Right ventricle myocardium superior (tissue), 1 donor: ENCODE measurements at regions not wholly inside any gene's neighbourhood (a gene's known extent, or its start where the extent isn't known, plus 50 kb on each side); places are given as distances from the start of the nearest gene placed in this dataset.

Experiments
- ATAC-seq: fragments of 200-7000 bp; cut with Tn5 transposase; one replicate; pipeline ENCODE4 v1.9.1; 2020; ENCODE audit warnings: mild to moderate bottlenecking; ENCODE audit not compliant: poor library complexity
- DNase-seq: peaks from one replicate; pipeline ENCODE4 v3.0.0-alpha.2; 2020
- intact Hi-C: fragments of 100-400 bp; cut with DNase I; formaldehyde crosslinking; loops from one replicate; pipeline ENCODE4 v1.11.2; 2022
- donor health status: DM: no; HTN: yes; CAD: no; lungs with severe emphysema.

GRCh38 chr5:33223563-33224284, 217.0 kb upstream of the TARS1 start:
- DNase-seq (no peak), ATAC-seq (peak; percentile 36)
- intact Hi-C loops = no loop called here

- intact Hi-C loops = no loop called here
- ATAC-seq = no peak
- DNase-seq = no peak
These were observed 216.3 kb upstream of the TARS1 start for GRCh38 chr5:33224285-33224961.

GRCh38 chr5:33227247-33227646, 213.5 kb upstream of the TARS1 start:
- ATAC-seq = no peak
- intact Hi-C loops = no loop called here
- DNase-seq = no peak

- ATAC-seq (no peak), DNase-seq (no peak)
- intact Hi-C loops = no loop called here
These were observed 213.0 kb upstream of the TARS1 start for GRCh38 chr5:33227746-33228145.

DNA sequence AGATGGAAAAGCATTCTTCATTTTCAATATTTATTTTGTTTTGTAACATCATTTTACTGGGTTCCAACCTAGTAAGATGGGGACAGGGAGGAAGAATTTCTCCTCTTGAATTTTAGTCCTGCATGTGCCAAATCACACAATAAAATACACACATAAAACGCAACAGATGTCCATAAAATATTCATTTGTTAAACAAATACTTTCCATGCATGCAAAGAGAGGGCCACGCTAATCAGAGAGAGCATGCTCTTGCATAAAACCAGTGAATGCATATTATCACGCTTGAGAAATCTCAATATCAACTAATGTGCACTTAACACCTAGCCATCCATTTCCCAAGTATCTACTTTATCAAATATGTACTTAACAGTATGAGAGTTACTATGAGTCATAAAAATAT, 212.6 kb upstream of the TARS1 start:
- intact Hi-C loops = no loop called here
- DNase-seq (no peak), ATAC-seq (no peak)

- peak; percentile 39 for DNase-seq
- intact Hi-C loops = no loop called here
- ATAC-seq = peak; percentile 79
These were observed 211.5 kb upstream of the TARS1 start for GRCh38 chr5:33229216-33229615.

DNA sequence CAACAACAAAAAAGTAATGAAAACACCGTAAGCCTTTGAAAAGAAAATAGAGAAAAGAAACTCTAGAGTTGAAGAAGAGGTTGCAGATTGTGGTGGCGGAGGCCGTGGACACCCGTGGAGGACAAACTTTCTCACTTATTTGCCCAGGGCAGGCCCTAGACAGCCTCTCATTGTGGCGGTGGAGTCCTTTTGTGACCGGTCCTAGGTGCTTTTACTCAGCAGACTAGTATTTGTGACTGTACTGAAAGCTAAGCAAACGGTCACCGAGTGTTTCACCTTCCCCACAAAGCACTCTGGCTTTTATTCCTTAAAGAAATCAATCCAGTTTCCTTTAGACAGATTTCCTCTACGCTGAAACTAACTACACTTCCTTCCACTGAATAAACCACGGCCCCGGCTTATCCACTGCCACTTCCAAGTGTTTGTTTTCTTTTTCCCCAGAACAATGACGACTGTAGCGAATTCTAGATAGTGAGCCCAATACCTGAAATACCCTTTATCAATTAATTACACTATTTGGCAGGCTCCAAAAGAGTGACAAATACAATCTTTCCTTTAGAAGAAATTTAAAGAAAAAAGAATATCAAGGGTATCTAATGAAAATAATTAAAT, 210.2 kb upstream of the TARS1 start:
- intact Hi-C loops = no loop called here
- DNase-seq (no peak), ATAC-seq (no peak)

GRCh38 chr5:33231214-33231710, 209.5 kb upstream of the TARS1 start:
- no peak for ATAC-seq
- intact Hi-C loops = no loop called here
- DNase-seq = no peak

DNA sequence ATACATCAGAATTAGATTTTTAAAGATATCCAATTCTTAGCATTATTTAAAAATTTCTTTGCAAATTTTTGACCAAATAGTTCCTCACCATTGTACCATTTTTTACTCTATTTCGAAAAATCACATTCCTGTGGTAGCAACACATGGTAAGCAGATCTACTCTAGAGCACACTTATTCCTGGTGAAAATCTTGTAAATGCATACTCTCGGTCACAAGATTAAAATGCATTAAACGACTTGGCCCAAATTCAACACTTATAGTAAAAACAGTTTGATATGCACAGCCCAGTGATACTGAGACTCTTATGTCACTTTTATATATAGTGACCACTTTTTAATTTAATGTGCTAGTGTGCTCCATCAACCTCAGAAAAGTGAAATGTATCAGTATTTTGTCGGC, 208.8 kb upstream of the TARS1 start:
- intact Hi-C loops = no loop called here
- ATAC-seq = no peak

GRCh38 chr5:33232731-33233505, 207.8 kb upstream of the TARS1 start:
- ATAC-seq (no peak), DNase-seq (no peak)
- intact Hi-C loops = no loop called here

More for the DNA sequence above, 208.8 kb upstream of the TARS1 start:
- no peak for DNase-seq

GRCh38 chr5:33235304-33235703, 205.5 kb upstream of the TARS1 start:
- ATAC-seq (no peak), DNase-seq (no peak)
- intact Hi-C loops = no loop called here

GRCh38 chr5:33235824-33236223, 204.9 kb upstream of the TARS1 start:
- intact Hi-C loops = no loop called here
- DNase-seq (no peak), ATAC-seq (no peak)

GRCh38 chr5:33237471-33237870, 203.3 kb upstream of the TARS1 start:
- DNase-seq (no peak), ATAC-seq (no peak)
- intact Hi-C loops = no loop called here

- ATAC-seq = no peak
- intact Hi-C loops = no loop called here
These were observed 201.7 kb upstream of the TARS1 start for GRCh38 chr5:33238826-33239695.

DNA sequence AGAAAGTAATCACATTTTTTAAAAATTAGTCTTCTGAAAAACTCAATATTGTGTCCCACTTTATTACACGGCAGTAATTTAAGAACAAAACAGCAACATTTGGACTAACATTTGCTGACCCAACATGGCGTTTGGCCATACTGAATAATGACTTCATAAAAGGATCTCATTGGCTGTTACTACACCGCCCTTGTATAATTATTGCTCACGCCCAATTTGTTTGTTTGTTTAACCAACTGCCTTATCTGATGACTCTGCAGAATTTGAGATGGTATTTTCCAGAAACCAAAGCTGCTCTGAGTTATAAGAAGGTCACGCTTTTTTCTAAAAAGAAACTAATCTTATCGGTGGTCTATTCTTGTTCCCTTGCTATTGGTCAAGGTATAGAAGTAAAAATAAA, 200.2 kb upstream of the TARS1 start:
- intact Hi-C loops = no loop called here
- DNase-seq (no peak), ATAC-seq (no peak)

More at GRCh38 chr5:33238826-33239695, 201.7 kb upstream of the TARS1 start:
- DNase-seq = no peak

DNA sequence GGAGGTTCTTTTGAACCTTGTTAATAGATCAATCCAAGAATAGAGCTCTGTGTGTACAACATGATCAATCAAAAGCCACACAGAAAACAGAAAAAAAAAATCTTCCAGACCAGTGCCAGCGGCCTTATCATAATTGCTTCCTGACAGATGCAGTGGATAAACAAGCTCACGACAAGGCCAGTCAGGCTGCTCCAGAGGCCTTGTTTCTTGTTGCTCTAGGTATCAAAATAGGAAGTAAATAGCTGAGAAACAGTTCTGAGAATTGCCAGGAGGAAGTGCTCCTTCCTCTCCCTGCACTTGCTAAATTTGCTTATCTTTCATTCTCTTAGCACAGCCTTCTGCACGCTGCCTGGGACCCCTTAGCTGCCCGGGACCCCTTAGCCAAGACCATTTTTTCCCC, 199.0 kb upstream of the TARS1 start:
- intact Hi-C loops = no loop called here
- DNase-seq (no peak), ATAC-seq (peak; percentile 29)

- ATAC-seq = no peak
- no peak for DNase-seq
- intact Hi-C loops = no loop called here
These were observed 198.5 kb upstream of the TARS1 start for GRCh38 chr5:33242277-33242676.

DNA sequence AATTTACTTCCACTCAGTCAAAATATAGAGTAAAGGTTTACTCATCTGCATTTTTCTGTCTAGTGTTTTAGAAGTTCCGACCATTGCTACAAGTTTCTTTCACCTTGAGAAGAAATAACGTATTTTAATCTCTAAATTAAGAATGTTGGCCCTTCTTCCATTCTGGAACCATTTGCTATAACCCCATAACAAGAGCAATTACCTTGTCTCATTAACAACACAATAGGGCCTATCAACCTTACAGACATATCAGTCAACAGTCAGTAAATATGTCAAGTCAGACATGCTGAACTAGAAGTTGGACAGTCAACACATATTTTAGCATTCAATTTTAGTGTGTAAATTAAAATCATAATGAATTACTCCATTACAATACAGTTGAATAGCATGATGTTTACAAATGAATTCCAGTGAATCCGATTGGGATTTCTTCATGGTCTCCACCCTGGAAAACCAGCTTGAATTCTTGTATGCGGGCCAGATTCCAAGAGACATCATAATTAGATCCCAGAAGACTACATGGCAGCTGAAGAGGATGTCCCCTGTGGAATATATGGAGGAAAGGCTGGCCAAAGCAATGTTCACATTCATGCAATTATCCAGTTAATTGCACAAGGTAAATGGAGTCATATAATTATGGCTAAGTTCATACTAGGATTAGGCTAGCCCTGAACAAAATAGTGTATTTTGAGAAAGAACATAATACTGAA, 196.2 kb upstream of the TARS1 start:
- ATAC-seq (no peak), DNase-seq (no peak)
- intact Hi-C loops = no loop called here
